H1 (cell line): ENCODE measurements at regions not wholly inside any gene's neighbourhood (a gene's known extent, or its start where the extent isn't known, plus 50 kb on each side); places are given as distances from the start of the nearest gene placed in this dataset.

Experiments used
- CTCF ChIA-PET: fragments of 300-600 bp; sonication (Branson Sonifier 250); formaldehyde crosslinking; loops from one replicate; lab custom pipeline; 2021; ENCODE audit not compliant: partially characterized antibody; lab: Charles Lee
- POLR2A ChIA-PET: fragments of 300-600 bp; sonication (Branson Sonifier 250); formaldehyde crosslinking; loops from one replicate; lab custom pipeline; 2021; ENCODE audit warnings: inconsistent platforms; ENCODE audit not compliant: partially characterized antibody; lab: Charles Lee
- DNase-seq, 2 experiments: peaks; one replicate each; pipeline versions ENCODE4 v3.0.0 to v3.0.0-alpha.2; 2010 to 2022; ENCODE audit warnings: low spot score in 2 of 2, low read depth in 1 of 2, mixed read lengths in 1 of 2
- FAIRE-seq: peaks from 2 replicates; lab custom pipeline; 2011; peaks lifted over from hg19 to GRCh38; lab: Jason Lieb, UNC
- H2AFZ ChIP-seq: 2 replicates; pipeline ENCODE4 v1.8.1; 2012; ENCODE audit warnings: low read length, inconsistent platforms
- H2AK5ac ChIP-seq: 2 replicates; pipeline ENCODE4 v1.6.1; 2013; ENCODE audit warnings: low read depth, low read length
- H2BK120ac ChIP-seq: replicated peaks from 2 replicates; pipeline ENCODE3; 2013; ENCODE audit warnings: low read depth, low read length, inconsistent platforms
- H2BK12ac ChIP-seq: 2 replicates; pipeline ENCODE4 v1.6.1; 2013; ENCODE audit warnings: low read depth, low read length
- H2BK15ac ChIP-seq: 2 replicates; pipeline ENCODE4 v1.6.1; 2013; ENCODE audit warnings: low read length
- H2BK20ac ChIP-seq: 2 replicates; pipeline ENCODE4 v1.6.1; 2013; ENCODE audit warnings: low read length
- H2BK5ac ChIP-seq: 2 replicates; pipeline ENCODE4 v1.6.1; 2013; ENCODE audit warnings: low read depth, low read length
- H3K14ac ChIP-seq: 2 replicates; pipeline ENCODE4 v1.6.1; 2013; ENCODE audit warnings: inconsistent platforms; ENCODE audit not compliant: insufficient read length
- H3K18ac ChIP-seq: 2 replicates; pipeline ENCODE4 v1.6.1; 2013; ENCODE audit warnings: low read length; ENCODE audit errors: extremely low read depth
- H3K23ac ChIP-seq: 2 replicates; pipeline ENCODE4 v1.6.1; 2013; ENCODE audit warnings: inconsistent platforms; ENCODE audit not compliant: insufficient read length
- H3K23me2 ChIP-seq: 2 replicates; pipeline ENCODE4 v1.6.1; 2013; ENCODE audit warnings: low read depth, low read length
- H3K27ac ChIP-seq: 2 replicates; pipeline ENCODE4 v1.6.1; 2011; ENCODE audit warnings: low read depth, low read length, inconsistent platforms
- H3K27me3 ChIP-seq, 4 experiments: replicated peaks in 1 of 4; 1 replicate in 1 of 4; 2 replicates in 3 of 4; pipeline versions ENCODE4 v1.6.1 to v1.8.1; 2011 to 2013; ENCODE audit warnings: low read length in 3 of 4, mild to moderate bottlenecking in 3 of 4, inconsistent platforms in 2 of 4, mixed read lengths in 2 of 4, moderate library complexity in 1 of 4; ENCODE audit not compliant: control insufficient read depth in 3 of 4, insufficient read depth in 3 of 4; ENCODE audit errors: extremely low read depth in 1 of 4
- H3K36me3 ChIP-seq, 4 experiments: 2 replicates each; pipeline versions ENCODE4 v1.6.1 to v1.8.1; 2011 to 2013; ENCODE audit warnings: mild to moderate bottlenecking in 4 of 4, low read length in 3 of 4, moderate library complexity in 2 of 4, control low read depth in 1 of 4, inconsistent platforms in 1 of 4; ENCODE audit not compliant: insufficient read depth in 4 of 4, control insufficient read depth in 2 of 4
- H3K4ac ChIP-seq: replicated peaks from 2 replicates; pipeline ENCODE3; 2013; ENCODE audit warnings: low read length, low read depth, mixed read lengths, inconsistent platforms; ENCODE audit not compliant: insufficient read length
- H3K4me1 ChIP-seq, 4 experiments: replicated peaks in 1 of 4; 1 replicate in 1 of 4; 2 replicates in 3 of 4; pipeline versions ENCODE4 v1.6.1 to v1.8.1; 2011 to 2013; ENCODE audit warnings: low read length in 3 of 4, inconsistent platforms in 2 of 4, mixed read lengths in 1 of 4; ENCODE audit not compliant: insufficient read depth in 4 of 4, control insufficient read depth in 3 of 4
- H3K4me2 ChIP-seq, 2 experiments: 2 replicates each; pipeline versions ENCODE4 v1.6.1 to v1.8.1; 2011 to 2013; ENCODE audit warnings: low read depth in 2 of 2, low read length in 2 of 2, control low read depth in 1 of 2, inconsistent platforms in 1 of 2, mild to moderate bottlenecking in 1 of 2; ENCODE audit not compliant: insufficient read depth in 1 of 2
- H3K4me3 ChIP-seq, 4 experiments: fragments of 200-600, 300-600 bp in 1 of 4; sonication (generic), shearing (Covaris generic), sonication (Bioruptor Twin) in 1 of 4; 2 replicates each; pipeline versions ENCODE4 v1.5.1 to v1.8.1; 2011 to 2016; ENCODE audit warnings: low read length in 4 of 4, low read depth in 3 of 4, control low read depth in 2 of 4, inconsistent platforms in 2 of 4, mild to moderate bottlenecking in 2 of 4, mixed read lengths in 1 of 4, moderate library complexity in 1 of 4; ENCODE audit not compliant: insufficient read depth in 2 of 4; ENCODE audit errors: extremely low read depth in 1 of 4
- H3K56ac ChIP-seq: replicated peaks from 2 replicates; pipeline ENCODE3; 2013; ENCODE audit warnings: low read depth, mild to moderate bottlenecking, mixed read lengths, low read length, inconsistent platforms; ENCODE audit not compliant: insufficient read length
- H3K79me1 ChIP-seq: 2 replicates; pipeline ENCODE4 v1.6.1; 2013; ENCODE audit warnings: low read depth, low read length, control low read depth
- H3K79me2 ChIP-seq, 2 experiments: 2 replicates each; pipeline versions ENCODE4 v1.6.1 to v1.8.1; 2012 to 2013; ENCODE audit warnings: low read length in 2 of 2, mild to moderate bottlenecking in 2 of 2, inconsistent platforms in 1 of 2; ENCODE audit not compliant: insufficient read depth in 2 of 2, control insufficient read depth in 1 of 2
- H3K9ac ChIP-seq, 4 experiments: replicated peaks in 1 of 4; 1 replicate in 1 of 4; 2 replicates in 3 of 4; pipeline versions ENCODE4 v1.6.1 to v1.8.1; 2011 to 2013; ENCODE audit warnings: low read depth in 3 of 4, low read length in 3 of 4, control low read depth in 2 of 4, mild to moderate bottlenecking in 2 of 4, moderate library complexity in 2 of 4, inconsistent platforms in 1 of 4; ENCODE audit errors: extremely low read depth in 1 of 4
- H3K9me3 ChIP-seq, 2 experiments: 2 replicates each; pipeline versions ENCODE4 v1.6.1 to v1.8.1; 2012 to 2013; ENCODE audit warnings: mild to moderate bottlenecking in 2 of 2, moderate library complexity in 2 of 2, control low read depth in 1 of 2, inconsistent platforms in 1 of 2, low read depth in 1 of 2, low read length in 1 of 2, mixed read lengths in 1 of 2; ENCODE audit not compliant: insufficient read depth in 2 of 2
- H4K20me1 ChIP-seq, 2 experiments: replicated peaks in 1 of 2; 2 replicates each; pipeline versions ENCODE3 to v1.8.1; 2011 to 2013; ENCODE audit warnings: inconsistent platforms in 2 of 2, low read length in 2 of 2, mild to moderate bottlenecking in 1 of 2; ENCODE audit not compliant: insufficient read depth in 2 of 2, control insufficient read depth in 1 of 2
- H4K5ac ChIP-seq: 2 replicates; pipeline ENCODE4 v1.6.1; 2013; ENCODE audit warnings: low read length, low read depth, mixed read lengths, inconsistent platforms; ENCODE audit not compliant: insufficient read length
- H4K8ac ChIP-seq: 2 replicates; pipeline ENCODE4 v1.8.0; 2013; ENCODE audit warnings: mild to moderate bottlenecking, moderate library complexity, low read length, inconsistent platforms; ENCODE audit not compliant: insufficient read depth; ENCODE audit errors: extremely low read depth
- H4K91ac ChIP-seq: replicated peaks from 2 replicates; pipeline ENCODE3; 2013; ENCODE audit warnings: low read length, mixed read lengths, inconsistent platforms; ENCODE audit not compliant: insufficient read length
- POU5F1 ChIP-seq: IDR thresholded peaks from 2 replicates; pipeline ENCODE4 v1.6.1; 2011; ENCODE audit warnings: low read depth, mild to moderate bottlenecking, low read length, moderate library complexity
- TAF1 ChIP-seq: IDR thresholded peaks from 2 replicates; pipeline ENCODE4 v1.6.1; 2011; ENCODE audit warnings: mild to moderate bottlenecking, low read depth, low read length
- WGBS, 2 experiments: shearing (Covaris generic) in 1 of 2; methylation state at CpG; one replicate each; pipeline versions ENCODE4 v1.1.6 to v1.1.7; 2013 to 2015; ENCODE audit warnings: low lambda C conversion rate in 2 of 2, mixed read lengths in 2 of 2, inconsistent platforms in 1 of 2, low coverage in 1 of 2, missing lambda C conversion rate in 1 of 2; ENCODE audit not compliant: insufficient replicate concordance in 2 of 2, insufficient coverage in 1 of 2, insufficient read length in 1 of 2; ENCODE audit errors: extremely low coverage in 1 of 2, missing lambda C conversion rate in 1 of 2; 5-methylcytosine and 5-hydroxymethylcytosine counted together

DNA sequence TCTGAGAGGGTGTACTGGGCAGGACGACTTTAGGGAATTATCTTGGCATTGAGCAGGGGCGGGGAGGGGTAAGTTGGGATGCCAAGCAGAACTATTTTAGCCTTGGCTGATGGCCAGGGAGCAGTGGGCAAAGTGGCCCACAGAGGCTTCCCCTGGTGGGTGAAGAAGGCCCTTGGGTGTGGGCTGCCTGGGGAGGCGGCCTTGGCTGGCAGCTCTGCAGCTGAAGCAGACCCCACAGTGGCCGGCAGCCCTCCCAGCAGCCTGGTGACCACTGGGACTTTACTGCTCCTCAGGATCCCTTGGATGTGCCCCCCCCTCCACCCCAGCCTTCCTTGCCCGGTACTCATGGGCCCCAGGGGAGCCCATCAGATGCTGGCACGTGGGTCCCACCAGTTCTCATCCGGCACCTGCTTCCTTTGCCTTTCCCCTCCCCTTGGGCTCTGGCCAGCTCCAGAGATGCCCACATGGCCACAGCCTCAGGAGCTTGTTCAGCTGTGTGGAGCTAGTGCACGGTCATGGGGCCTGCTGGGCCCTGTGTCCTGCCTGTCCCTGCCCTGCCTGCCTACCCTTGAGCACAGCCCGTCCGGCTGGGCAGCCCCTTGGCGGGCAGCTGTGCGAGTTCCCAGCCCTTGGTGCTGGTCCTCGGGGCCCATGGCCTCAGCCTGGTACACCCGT is 122.1 kb upstream of the HS6ST1 start:
- H3K36me3 ChIP-seq: no peaks in the 10 kb centered on the region
- H2BK120ac ChIP-seq: no peak overlapping the region
- no peak overlapping the region for H2BK20ac ChIP-seq
- no peaks in the 10 kb centered on the region for H3K27me3 ChIP-seq
- no peak overlapping the region for H4K8ac ChIP-seq
- H3K18ac ChIP-seq: peak overlapping the region; percentile 38; the same call in 1 of the 2 replicates
- no peaks in the 10 kb centered on the region for H3K79me2 ChIP-seq
- 92% methylated on average over 12 of the region's 14 CpGs; no CpG with 5 or more reads in 1 of the 2 experiments for WGBS, 2 experiments
- no peak overlapping the region for H3K14ac ChIP-seq
- peak overlapping the region; percentile 78 for H3K4ac ChIP-seq
- H3K23ac ChIP-seq: no peak overlapping the region
- H3K9ac ChIP-seq: no peak overlapping the region
- H2BK5ac ChIP-seq: peak overlapping the region; percentile 71; the same call in 1 of the 2 replicates
- H3K4me1 ChIP-seq: peaks cover 5 to 10% (median 8%) of the 10 kb centered on the region in 4 experiments; a peak in 5 of 7 replicates
- no peak overlapping the region for H2BK15ac ChIP-seq
- ChIA-PET CTCF (interaction anchor here (1.5 kb wide), 1 partner anchor 12 kb away, joined by 5 read pairs; no protein-coding TSS in a partner anchor), POLR2A (interaction anchor here (0.6 kb wide), 1 partner anchor 14 kb away, joined by 3 read pairs; no protein-coding TSS in a partner anchor)
- H4K20me1 ChIP-seq: no peaks in the 10 kb centered on the region
- H2AK5ac ChIP-seq: 0 out of 2 replicates have a peak overlapping the region, but pooled peaks have one; percentile 65
- FAIRE-seq (no peak), DNase-seq (no peak)
- H3K4me3 ChIP-seq: no peak overlapping the region
- no peaks in the 10 kb centered on the region for H3K79me1 ChIP-seq
- no peak overlapping the region for H3K56ac ChIP-seq
- H4K5ac ChIP-seq: no peak overlapping the region
- TF ChIP-seq POU5F1 (no peak), TAF1 (no peak)
- no peak overlapping the region for H3K4me2 ChIP-seq
- H2AFZ ChIP-seq: no peak overlapping the region
- no peaks in the 10 kb centered on the region for H3K9me3 ChIP-seq
- peak overlapping the region; percentile 93 for H4K91ac ChIP-seq
- H3K27ac ChIP-seq: no peak overlapping the region
- H2BK12ac ChIP-seq: no peak overlapping the region
- H3K23me2 ChIP-seq: no peaks in the 10 kb centered on the region
